C4-2B (cell line): ENCODE measurements at regions not wholly inside any gene's neighbourhood (a gene's known extent, or its start where the extent isn't known, plus 50 kb on each side); places are given as distances from the start of the nearest gene placed in this dataset.

ENCODE experiments used
- ZFX ChIP-seq: fragments of 450-650 bp; IDR thresholded peaks from 2 replicates; pipeline ENCODE4 v1.6.1; 2017
- TF ChIP-seq, protein P1 (sequence below): fragments of 450-650 bp; conservative IDR thresholded peaks from 2 replicates; pipeline ENCODE4 v1.5.1; 2017; ENCODE audit warnings: mild to moderate bottlenecking

- TF ChIP-seq, protein P1, sequence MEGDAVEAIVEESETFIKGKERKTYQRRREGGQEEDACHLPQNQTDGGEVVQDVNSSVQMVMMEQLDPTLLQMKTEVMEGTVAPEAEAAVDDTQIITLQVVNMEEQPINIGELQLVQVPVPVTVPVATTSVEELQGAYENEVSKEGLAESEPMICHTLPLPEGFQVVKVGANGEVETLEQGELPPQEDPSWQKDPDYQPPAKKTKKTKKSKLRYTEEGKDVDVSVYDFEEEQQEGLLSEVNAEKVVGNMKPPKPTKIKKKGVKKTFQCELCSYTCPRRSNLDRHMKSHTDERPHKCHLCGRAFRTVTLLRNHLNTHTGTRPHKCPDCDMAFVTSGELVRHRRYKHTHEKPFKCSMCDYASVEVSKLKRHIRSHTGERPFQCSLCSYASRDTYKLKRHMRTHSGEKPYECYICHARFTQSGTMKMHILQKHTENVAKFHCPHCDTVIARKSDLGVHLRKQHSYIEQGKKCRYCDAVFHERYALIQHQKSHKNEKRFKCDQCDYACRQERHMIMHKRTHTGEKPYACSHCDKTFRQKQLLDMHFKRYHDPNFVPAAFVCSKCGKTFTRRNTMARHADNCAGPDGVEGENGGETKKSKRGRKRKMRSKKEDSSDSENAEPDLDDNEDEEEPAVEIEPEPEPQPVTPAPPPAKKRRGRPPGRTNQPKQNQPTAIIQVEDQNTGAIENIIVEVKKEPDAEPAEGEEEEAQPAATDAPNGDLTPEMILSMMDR: no peak
- no peak for TF ChIP-seq ZFX
These were observed 52.6 kb downstream of the JAKMIP3 start for GRCh38 chr10:132118366-132118765.
